GM13977 (cell line): ENCODE measurements at regions not wholly inside any gene's neighbourhood (a gene's known extent, or its start where the extent isn't known, plus 50 kb on each side); places are given as distances from the start of the nearest gene placed in this dataset.
"Not testable (repeated sequence)": the region's sequence is repeated elsewhere in the genome, so short reads cannot be mapped to it uniquely, and the experiment has no call there.

ENCODE experiments used
- DNase-seq: peaks from one replicate; pipeline ENCODE4 v3.0.0; 2012; ENCODE audit warnings: low spot score
- in situ Hi-C: fragments of 300-500 bp; cut with MboI; formaldehyde crosslinking; loops from one replicate; pipeline ENCODE4 v1.12.0; 2022; ENCODE audit warnings: low sequenced_read_pairs, low pct_unique_long_range_greater_than_20kb, mixed read lengths, inconsistent platforms; ENCODE audit not compliant: unreplicated experiment
- TF ChIP-seq, protein P1 (sequence below): IDR thresholded peaks from 2 replicates; pipeline ENCODE4 v1.5.1; 2012; ENCODE audit warnings: mild to moderate bottlenecking, control low read depth; ENCODE audit not compliant: insufficient read depth; ENCODE audit errors: extremely low read depth, missing control alignments

DNA sequence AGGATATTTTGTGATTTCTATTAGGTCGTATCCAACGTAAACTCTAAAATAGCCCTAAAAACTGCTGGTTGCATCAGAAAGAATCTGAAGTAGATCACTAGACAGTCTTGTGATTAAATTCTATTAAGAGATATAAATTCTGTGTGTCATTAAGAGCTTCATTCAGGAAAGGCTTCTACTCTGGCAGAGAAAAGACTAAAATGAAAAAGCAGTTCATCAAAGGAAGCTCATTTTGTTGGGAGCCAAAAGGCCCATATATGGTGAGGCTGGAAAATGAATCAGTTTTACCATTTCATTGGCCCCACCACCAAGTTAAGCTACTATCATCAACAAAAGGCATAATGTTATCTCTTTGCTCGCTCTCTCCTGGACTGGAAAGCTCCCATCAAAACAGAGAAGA, 261.1 kb downstream of the SATB2 start:
- TF ChIP-seq, protein P1, sequence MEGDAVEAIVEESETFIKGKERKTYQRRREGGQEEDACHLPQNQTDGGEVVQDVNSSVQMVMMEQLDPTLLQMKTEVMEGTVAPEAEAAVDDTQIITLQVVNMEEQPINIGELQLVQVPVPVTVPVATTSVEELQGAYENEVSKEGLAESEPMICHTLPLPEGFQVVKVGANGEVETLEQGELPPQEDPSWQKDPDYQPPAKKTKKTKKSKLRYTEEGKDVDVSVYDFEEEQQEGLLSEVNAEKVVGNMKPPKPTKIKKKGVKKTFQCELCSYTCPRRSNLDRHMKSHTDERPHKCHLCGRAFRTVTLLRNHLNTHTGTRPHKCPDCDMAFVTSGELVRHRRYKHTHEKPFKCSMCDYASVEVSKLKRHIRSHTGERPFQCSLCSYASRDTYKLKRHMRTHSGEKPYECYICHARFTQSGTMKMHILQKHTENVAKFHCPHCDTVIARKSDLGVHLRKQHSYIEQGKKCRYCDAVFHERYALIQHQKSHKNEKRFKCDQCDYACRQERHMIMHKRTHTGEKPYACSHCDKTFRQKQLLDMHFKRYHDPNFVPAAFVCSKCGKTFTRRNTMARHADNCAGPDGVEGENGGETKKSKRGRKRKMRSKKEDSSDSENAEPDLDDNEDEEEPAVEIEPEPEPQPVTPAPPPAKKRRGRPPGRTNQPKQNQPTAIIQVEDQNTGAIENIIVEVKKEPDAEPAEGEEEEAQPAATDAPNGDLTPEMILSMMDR = no peak
- no peak for DNase-seq
- in situ Hi-C loops = no loop called here

DNA sequence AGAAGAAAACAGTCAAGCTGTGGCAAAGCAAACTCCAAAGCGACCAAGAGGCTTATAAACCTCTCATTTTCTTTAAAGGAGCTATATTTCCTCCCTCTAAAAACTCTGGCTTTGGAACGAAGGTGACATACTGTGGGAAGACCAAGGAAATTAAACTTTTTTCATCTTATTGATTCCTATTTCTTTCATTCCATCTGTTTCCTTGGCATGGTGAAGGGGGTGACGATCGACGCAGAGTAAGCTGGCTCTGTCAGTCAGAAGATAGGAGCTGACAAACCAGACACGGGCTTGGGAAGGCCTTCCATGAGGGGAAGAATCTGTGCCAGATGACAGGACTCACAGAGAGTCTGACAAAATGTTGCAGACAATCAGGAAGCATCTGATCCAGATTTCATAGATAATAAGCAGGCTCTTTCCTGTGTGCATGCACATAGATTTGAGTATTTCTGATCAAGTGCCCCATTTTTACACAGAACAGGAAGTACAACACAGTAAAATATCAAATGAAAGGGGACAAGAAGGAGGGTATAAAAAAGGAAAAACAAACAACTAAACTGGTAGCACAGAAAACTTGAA, 261.7 kb downstream of the SATB2 start:
- TF ChIP-seq, protein P1 = no peak
- in situ Hi-C loops = no loop called here
- no peak for DNase-seq

DNA sequence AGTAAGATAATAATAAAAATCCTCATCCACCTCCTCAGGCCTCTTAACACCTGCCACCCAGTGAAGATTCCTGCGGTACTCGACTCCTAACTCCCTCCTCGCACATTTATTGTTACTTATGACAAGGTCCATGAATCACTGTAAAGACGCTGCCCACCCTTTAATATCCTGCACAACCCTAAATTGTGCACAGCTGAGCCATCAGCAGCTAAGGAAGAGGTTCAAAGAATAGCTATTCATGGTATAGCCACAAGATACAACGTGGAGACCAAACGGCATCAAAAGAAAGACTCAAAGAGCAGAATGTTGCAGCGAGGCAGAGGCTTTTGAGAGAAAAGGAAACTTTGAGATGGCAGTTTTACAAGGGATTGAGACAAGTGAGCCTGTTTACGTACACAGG, 266.3 kb downstream of the SATB2 start:
- no peak for DNase-seq
- TF ChIP-seq, protein P1 = no peak
- in situ Hi-C loops = no loop called here

DNA sequence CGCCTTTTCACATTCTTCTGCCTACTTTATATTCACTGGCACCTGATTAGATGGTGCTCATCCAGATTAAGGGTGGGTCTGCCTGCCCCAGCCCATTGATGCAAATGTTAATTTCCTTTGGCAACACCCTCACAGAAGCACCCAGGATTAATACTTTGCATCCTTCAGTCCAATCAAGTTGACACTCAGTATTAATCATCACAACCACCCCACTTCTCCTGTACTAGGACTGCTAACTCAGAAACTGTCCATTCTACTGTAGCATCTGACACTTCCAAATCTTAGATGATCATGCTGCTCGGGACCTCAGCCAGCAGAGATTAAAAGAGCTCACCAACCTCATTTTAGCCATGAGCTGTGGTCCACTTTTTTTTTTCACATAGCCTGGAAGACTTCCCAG, 268.5 kb downstream of the SATB2 start:
- DNase-seq = no peak
- TF ChIP-seq, protein P1 = no peak
- in situ Hi-C loops = no loop called here

DNA sequence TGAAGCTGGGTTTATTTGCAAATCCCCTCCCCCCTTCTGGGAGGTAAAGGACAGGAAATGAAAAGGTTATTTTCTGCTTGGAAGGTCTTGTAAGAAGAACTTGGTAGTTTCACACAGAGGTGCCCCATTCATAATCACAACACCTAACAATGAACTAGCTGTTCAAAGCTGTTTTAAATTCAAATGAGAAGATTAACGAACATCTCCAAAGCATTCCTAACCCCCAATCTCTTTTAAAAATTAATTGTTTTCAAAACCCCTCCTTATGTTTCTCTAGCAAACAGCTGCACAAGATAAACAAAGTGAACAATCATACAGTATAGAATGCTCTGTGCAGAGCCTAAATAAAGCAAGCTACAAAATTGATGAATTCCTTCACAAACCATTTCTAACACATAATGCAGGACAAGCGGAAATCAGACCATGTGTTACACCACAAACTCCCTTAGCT, 271.4 kb downstream of the SATB2 start:
- no peak for DNase-seq
- in situ Hi-C loops = no loop called here
- TF ChIP-seq, protein P1 = no peak

DNA sequence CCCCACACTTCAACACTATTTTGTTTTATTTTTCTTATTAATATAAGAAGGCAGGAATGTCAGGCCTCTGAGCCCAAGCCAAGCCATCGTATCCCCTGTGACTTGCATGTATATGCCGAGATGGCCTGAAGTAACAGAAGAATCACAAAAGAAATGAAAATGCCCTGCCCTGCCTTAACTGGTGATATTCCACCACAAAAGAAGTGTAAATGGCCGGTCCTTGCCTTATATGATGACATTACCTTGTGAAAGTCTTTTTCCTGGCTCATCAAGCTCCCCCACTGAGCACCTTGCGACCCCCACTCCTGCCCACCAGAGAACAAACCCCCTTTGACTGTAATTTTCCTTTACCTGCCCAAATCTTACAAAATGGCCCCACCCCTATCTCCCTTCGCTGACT, 272.6 kb downstream of the SATB2 start:
- DNase-seq, in situ Hi-C loops: not testable (repeated sequence)

DNA sequence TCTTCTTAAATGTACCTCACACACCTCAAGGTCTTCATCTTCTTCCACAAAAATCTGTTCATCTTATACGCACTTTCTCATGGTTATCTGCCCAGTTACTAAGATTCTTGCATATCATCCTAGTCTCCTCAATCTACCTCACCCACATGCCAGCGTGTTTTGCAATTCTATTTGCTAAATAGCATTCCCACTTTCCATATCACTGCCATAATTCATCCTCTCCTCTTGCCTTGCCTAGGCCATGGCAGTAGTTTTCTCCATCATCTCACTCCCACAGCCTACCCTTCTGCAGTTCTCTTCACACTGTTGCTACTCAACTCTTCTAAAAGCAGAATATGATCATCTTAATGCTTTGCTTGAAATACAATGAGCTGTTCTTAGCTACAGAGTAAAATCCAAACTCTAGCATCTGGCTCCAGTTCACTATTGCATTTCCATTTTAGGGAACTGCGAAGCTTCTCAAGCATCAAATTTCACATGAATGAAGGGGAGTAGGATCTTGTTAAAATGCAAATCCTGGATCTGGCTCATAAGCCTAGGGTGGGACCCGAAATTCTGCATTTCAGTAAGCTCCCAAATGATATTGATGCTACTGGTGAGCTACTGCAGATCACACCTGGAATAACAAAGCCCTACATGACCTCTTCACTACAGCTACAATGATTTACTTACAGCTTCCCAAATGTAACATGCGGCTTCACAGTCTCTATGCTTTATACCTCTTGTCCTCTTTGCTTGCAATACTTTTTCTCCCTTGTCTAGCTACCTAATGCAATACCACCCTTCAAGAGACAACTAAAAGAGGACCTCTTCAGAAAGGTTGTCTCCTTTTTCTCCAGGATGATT, 293.9 kb downstream of the SATB2 start:
- TF ChIP-seq, protein P1 = no peak
- no peak for DNase-seq
- in situ Hi-C loops = no loop called here
